ENCODE measurements at regions not wholly inside any gene's neighbourhood (a gene's known extent, or its start where the extent isn't known, plus 50 kb on each side); places are given as distances from the start of the nearest gene placed in this dataset.

DNA sequence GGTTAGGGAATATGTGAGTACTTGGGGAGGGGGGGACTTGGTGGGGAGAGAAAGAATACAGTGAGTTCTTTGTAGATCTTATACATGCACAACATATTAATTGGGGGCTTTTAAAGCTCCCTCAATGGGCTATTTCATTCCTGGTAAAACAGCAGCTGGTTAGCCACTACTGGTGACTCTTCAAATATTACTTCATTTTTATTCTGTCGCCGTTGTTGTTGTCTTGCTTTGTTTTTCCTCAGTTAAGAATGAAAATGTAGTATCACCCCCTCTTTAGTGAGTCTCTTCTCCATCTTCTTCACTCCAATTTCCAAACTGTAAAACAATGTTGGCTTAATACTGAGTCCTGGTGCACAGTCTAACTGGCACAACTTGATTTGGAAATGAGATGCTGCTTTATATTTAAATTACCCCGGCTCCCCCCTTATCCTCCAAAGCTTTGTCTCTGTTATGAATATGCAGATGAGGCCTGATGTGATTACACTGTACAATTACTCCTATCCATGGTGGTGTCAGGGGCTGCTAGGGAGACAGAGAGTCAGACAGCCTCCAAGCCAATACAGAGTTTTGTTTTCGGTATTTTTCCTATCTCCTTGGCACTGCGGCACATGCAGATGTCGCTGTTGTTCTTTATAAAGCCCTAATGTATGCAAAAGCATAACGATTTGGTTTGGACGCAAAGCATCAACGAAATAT is 256.9 kb upstream of the PMFBP1 start:
- no peak for ATAC-seq
- TF ChIP-seq, protein P1, sequence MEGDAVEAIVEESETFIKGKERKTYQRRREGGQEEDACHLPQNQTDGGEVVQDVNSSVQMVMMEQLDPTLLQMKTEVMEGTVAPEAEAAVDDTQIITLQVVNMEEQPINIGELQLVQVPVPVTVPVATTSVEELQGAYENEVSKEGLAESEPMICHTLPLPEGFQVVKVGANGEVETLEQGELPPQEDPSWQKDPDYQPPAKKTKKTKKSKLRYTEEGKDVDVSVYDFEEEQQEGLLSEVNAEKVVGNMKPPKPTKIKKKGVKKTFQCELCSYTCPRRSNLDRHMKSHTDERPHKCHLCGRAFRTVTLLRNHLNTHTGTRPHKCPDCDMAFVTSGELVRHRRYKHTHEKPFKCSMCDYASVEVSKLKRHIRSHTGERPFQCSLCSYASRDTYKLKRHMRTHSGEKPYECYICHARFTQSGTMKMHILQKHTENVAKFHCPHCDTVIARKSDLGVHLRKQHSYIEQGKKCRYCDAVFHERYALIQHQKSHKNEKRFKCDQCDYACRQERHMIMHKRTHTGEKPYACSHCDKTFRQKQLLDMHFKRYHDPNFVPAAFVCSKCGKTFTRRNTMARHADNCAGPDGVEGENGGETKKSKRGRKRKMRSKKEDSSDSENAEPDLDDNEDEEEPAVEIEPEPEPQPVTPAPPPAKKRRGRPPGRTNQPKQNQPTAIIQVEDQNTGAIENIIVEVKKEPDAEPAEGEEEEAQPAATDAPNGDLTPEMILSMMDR (IDR thresholded peaks at IDR 0.05), result no peak

DNA sequence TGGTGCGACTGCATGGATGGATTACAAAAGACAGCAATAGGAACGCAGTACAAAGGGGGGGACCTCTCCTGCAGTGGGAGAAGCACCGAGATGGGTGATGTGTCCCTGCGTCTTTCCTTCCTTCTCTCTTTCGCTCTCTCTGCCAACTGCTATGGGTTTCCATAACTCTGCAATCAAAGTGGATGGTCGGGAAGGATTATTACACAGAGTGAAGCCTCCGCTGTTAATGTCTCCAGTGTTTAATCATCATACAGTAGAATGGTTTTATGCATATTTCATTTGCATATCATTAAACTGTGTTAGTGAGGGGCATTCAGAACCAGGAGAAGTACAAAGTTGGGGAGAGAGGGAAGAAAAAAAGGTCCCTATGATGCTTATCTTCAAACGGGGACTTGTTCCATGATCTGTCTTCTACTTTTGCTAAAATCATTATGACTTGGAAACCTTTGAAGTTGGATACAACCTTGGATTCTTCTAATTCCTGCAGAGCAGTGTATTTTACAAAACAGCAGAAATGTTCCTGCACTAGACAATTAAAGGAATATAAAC is 255.9 kb upstream of the PMFBP1 start:
- ATAC-seq, result no peak
- no peak for DNase-seq
- Histone ChIP-seq H3K4me3 (no peak overlapping the region), H3K4me1 (ENCODE audit: low read depth) (no peaks in the 10 kb centered on the region), H3K36me3 (ENCODE audit: low read depth) (no peaks in the 10 kb centered on the region), H3K9me3 (no peaks in the 10 kb centered on the region)
- TF ChIP-seq, protein P1 (IDR thresholded peaks at IDR 0.05), result no peak
- intact Hi-C loops (cut with DNase I, micrococcal nuclease), result no loop called here

More for the DNA sequence above, 256.9 kb upstream of the PMFBP1 start:
- no peaks in the 10 kb centered on the region for H3K36me3 ChIP-seq (ENCODE audit: low read depth)
- no peak overlapping the region for H3K4me3 ChIP-seq
- peaks cover 5% of the 10 kb centered on the region for H3K9me3 ChIP-seq
- no peaks in the 10 kb centered on the region for H3K4me1 ChIP-seq (ENCODE audit: low read depth)
- intact Hi-C loops (cut with DNase I, micrococcal nuclease), result no loop called here
- DNase-seq, result no peak

DNA sequence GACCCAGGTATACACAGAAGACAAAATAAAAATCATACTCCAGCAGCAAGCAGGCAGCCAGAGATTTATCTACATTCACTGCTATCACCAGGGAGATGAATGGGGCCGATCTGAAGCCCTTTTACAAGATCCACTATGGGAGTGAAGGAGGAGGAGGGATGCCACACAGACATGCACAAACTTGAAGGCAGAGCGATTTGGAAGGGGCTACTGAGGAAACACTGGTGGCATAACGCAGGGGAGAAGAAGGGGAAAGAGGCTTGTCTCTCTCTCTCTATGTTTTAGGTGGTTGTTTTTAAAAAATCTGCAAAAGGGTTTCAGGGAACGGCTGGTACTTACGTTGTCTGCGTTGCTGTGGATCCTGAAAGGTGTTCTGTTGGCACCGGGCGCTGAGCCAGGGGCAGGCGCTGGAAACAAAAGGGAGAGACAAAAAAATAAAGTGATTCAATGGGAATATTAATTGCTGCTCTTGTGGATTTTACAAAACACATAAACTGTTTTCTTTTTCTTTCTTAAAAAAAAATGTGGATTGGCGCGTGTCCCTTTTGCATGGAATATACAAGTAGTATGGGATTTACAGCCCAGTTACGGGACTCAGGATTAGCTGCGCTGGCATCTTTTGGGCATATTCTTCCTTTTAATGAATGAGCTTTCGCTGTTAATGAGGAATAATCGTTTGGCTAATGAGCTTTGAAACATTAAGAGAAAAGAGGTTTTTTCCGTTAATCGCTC is 255.3 kb upstream of the PMFBP1 start:
- peaks cover 5% of the 10 kb centered on the region for H3K9me3 ChIP-seq
- ATAC-seq, result no peak
- no peak overlapping the region for H3K4me3 ChIP-seq
- DNase-seq, result no peak
- no peaks in the 10 kb centered on the region for H3K36me3 ChIP-seq (ENCODE audit: low read depth)
- no peaks in the 10 kb centered on the region for H3K4me1 ChIP-seq (ENCODE audit: low read depth)
- TF ChIP-seq, protein P1 (IDR thresholded peaks at IDR 0.05), result no peak
- intact Hi-C loops (cut with DNase I, micrococcal nuclease), result no loop called here

DNA sequence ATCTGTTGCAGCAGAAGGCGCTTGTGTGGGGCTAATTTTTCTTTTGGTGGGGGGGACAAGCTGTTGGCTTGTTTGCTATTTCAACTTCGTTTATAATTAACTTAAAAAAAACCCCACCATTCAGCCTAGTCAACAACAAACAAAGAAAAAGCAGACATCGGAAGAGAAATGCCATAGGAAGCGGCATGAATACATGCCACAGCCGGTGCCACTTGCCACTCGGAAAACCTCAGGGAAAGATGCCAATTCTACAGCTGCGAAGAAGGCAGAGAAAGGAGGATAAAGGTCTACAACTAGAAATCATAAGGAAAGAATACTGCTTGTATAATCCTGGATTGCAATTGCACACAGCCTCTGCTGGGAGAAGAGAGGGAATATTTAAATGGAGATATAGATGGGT is 254.4 kb upstream of the PMFBP1 start:
- intact Hi-C loops (cut with DNase I, micrococcal nuclease), result no loop called here
- Histone ChIP-seq H3K36me3 (ENCODE audit: low read depth) (no peaks in the 10 kb centered on the region), H3K4me3 (no peak overlapping the region), H3K4me1 (ENCODE audit: low read depth) (no peaks in the 10 kb centered on the region), H3K9me3 (peaks cover 13% of the 10 kb centered on the region)
- DNase-seq (no peak), ATAC-seq (no peak)
- TF ChIP-seq, protein P1 (IDR thresholded peaks at IDR 0.05), result no peak

DNA sequence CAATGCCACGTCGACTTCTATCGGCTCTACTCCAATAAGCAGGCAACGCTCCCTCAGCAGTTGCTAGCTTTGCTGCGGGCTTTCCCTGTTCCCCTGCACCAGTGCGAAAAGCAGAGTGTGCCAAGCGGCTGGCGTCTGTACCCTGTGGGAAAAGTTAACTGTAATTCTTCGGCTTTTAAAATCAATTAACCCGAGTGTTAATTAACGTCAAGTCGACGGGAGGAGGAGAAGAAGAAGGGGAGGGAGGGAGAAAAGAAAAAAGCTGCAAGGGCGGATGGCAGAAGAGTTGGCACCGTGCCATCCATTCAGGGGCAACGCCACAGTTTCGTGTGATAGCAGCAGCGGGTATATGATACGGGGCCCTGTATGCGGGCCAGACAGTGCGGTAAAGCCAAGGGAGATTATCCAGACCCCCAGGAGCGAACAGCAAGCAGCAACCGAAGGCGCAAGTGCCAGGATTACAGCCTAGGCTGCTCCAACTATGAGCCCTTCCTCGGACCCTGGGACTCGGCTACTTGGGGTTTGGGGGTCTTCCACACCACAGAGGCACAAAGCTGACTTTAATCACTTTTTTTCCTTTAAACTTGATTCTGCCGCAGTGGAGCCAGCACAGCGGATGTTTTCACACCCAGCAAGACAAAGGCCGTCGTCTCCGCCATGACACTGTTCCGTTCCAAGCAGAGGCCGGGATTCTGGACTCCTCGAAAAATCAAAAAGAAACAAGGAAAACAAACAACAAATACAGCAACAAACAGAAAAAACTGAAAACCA is 253.8 kb upstream of the PMFBP1 start:
- Histone ChIP-seq H3K4me1 (ENCODE audit: low read depth) (no peaks in the 10 kb centered on the region), H3K36me3 (ENCODE audit: low read depth) (no peaks in the 10 kb centered on the region), H3K4me3 (no peak overlapping the region), H3K9me3 (peaks cover 14% of the 10 kb centered on the region)
- intact Hi-C loops (cut with DNase I, micrococcal nuclease), result no loop called here
- DNase-seq, result no peak
- ATAC-seq, result no peak
- TF ChIP-seq, protein P1 (IDR thresholded peaks at IDR 0.05), result no peak
